ENCODE measurements at regions not wholly inside any gene's neighbourhood (a gene's known extent, or its start where the extent isn't known, plus 50 kb on each side); places are given as distances from the start of the nearest gene placed in this dataset.
"Not testable (repeated sequence)": the region's sequence is repeated elsewhere in the genome, so short reads cannot be mapped to it uniquely, and the experiment has no call there.

DNA sequence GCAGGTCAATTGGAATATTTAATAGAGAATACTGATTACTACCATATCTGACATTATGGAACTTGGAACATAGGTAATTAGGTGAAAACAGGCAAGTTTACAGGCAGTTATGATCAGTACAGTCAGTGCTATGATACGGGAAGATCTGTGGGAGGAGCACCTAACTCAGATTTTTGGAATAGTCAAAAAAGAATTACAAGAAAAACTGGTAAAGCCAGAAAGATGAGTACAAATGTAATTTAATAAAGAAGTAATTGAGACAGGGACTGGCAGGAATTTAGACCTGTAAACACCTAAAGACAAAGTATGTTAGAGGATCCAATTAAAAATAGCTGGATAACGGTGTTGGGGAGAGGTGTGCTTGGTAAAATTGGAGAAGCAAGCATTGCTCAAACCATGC, 206.5 kb upstream of the ANO5 start:
- Histone ChIP-seq H3K4me3 (no peak overlapping the region), H3K27ac (no peak overlapping the region), H3K4me2 (no peak overlapping the region), H3K9ac (no peak overlapping the region), H3K27me3 (no peaks in the 10 kb centered on the region), H3K9me3 (no peaks in the 10 kb centered on the region), H4K20me1 (no peaks in the 10 kb centered on the region), H3K36me3 (no peaks in the 10 kb centered on the region), H3K4me1 (no peaks in the 10 kb centered on the region)
- TF ChIP-seq Cebpa-rat (IDR thresholded peaks at IDR 0.05): no peak

DNA sequence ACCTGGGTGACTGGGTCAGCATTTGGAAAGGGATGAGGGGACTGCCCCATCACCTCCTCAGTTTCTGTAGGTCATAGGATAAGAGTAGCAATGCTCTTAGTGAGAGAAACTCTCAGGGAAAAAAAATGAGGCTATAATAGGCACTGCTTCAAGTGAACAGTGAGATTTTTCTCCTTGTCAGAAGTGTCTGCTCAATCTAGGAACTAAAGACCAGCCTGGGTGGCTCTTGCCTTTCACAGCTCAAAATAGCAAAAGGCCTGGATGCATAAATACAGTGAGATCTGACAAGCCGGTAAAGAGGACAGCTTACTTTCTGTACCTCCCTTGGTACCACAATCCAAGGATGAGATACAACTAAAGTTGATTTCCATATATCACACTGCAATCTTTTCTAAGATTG, 205.6 kb upstream of the ANO5 start:
- Histone ChIP-seq H3K4me3 (no peak overlapping the region), H3K36me3 (no peaks in the 10 kb centered on the region), H3K9me3 (no peaks in the 10 kb centered on the region)

DNA sequence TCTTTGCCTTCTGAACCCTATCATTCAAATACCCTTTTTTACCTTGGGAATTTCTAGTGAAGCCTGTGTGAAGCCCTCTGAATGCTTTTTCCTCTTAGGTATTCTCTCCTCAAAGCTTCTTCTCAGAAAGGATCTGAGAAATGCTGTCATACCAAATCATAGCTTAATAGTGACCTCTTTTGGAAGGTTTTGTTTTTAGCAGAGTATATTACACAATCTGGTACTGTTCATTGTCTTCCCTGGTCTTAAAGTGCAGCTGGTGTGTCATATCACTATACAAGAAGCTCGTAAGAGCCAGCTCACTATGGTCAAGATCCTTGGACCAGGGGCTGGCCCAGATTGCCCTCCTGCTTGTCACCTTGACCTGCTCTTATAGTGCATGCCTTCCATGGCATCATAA, 204.4 kb upstream of the ANO5 start:
- no peak overlapping the region for H3K4me2 ChIP-seq
- no peak overlapping the region for H3K9ac ChIP-seq
- no peaks in the 10 kb centered on the region for H3K4me1 ChIP-seq
- H3K4me3 ChIP-seq: no peak overlapping the region
- H4K20me1 ChIP-seq: no peaks in the 10 kb centered on the region
- H3K27ac ChIP-seq: no peak overlapping the region
- no peak for TF ChIP-seq Cebpa-rat (IDR thresholded peaks at IDR 0.05)
- H3K36me3 ChIP-seq: no peaks in the 10 kb centered on the region
- H3K27me3 ChIP-seq: no peaks in the 10 kb centered on the region
- no peaks in the 10 kb centered on the region for H3K9me3 ChIP-seq

More for the DNA sequence above, 205.6 kb upstream of the ANO5 start:
- TF ChIP-seq Cebpa-rat (IDR thresholded peaks at IDR 0.05): no peak
- H3K27me3 ChIP-seq: no peaks in the 10 kb centered on the region
- no peaks in the 10 kb centered on the region for H4K20me1 ChIP-seq
- H3K9ac ChIP-seq: no peak overlapping the region
- H3K27ac ChIP-seq: no peak overlapping the region
- H3K4me2 ChIP-seq: no peak overlapping the region
- H3K4me1 ChIP-seq: no peaks in the 10 kb centered on the region

DNA sequence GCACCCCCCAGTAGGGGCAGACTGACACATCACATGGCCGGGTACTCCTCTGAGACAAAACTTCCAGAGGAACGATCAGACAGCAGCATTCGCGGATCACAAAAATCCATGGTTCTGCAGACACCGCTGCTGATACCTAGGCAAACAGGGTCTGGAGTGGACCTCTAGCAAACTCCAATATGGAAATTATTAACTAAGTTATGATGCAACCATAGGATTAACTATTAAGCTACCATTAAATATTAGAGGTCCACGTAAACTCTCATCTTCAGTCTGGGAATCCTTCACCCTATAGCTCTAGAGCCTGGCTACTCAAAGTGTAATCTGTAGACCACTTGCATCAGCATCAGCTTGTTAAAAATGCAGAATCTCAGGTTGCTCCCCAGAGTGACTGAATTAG, 191.1 kb upstream of the ANO5 start:
- H3K27me3 ChIP-seq, H3K36me3 ChIP-seq, H3K9ac ChIP-seq, H3K27ac ChIP-seq, H3K4me3 ChIP-seq, H4K20me1 ChIP-seq, H3K4me2 ChIP-seq, H3K4me1 ChIP-seq, H3K9me3 ChIP-seq: not testable (repeated sequence)

DNA sequence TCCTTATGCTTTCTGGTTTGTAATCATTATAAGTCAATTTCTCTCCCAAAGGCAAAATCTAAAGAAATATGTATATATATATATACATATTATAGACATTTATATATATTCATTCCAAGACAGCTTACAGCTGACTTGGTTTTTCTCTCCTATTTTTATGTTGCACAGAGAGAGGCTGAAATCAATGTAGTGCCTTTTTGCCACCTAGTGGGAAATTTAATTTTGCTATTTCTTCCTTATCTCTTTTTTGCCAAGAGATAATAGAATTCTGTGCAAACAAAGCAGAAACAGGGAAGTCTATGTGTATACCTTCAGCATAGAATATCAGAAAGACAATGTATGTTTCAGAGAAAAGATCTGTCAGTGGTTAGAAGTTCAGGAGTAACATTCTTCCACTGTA, 186.0 kb upstream of the ANO5 start:
- H3K4me3 ChIP-seq: no peak overlapping the region
- H4K20me1 ChIP-seq: no peaks in the 10 kb centered on the region
- no peaks in the 10 kb centered on the region for H3K36me3 ChIP-seq
- no peak overlapping the region for H3K4me2 ChIP-seq
- TF ChIP-seq Cebpa-rat (IDR thresholded peaks at IDR 0.05): no peak
- H3K27ac ChIP-seq: no peak overlapping the region
- no peaks in the 10 kb centered on the region for H3K27me3 ChIP-seq
- no peak overlapping the region for H3K9ac ChIP-seq
- no peaks in the 10 kb centered on the region for H3K9me3 ChIP-seq
- H3K4me1 ChIP-seq: no peaks in the 10 kb centered on the region

DNA sequence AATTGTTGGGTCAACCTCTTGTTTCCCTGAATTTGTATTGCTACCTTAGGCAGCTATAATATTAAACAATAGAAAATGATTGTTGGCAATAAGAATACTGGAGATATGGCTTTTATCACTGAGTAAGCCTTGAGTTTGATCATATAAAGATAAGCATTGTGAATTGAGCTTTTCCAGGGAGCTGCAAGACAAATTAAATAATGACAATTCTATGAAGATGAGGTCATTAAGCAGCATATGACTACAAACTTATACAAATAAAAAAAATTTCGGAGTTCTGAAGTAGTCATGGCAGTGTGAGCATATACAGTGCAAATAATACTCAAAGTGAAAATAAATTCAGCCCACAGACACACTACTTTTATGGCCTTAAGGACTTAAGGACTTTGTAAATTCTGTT, 161.1 kb upstream of the ANO5 start:
- no peaks in the 10 kb centered on the region for H3K4me1 ChIP-seq
- no peak for TF ChIP-seq Cebpa-rat (IDR thresholded peaks at IDR 0.05)
- no peak overlapping the region for H3K4me3 ChIP-seq
- no peaks in the 10 kb centered on the region for H3K27me3 ChIP-seq
- H4K20me1 ChIP-seq: no peaks in the 10 kb centered on the region
- no peaks in the 10 kb centered on the region for H3K36me3 ChIP-seq
- H3K9ac ChIP-seq: no peak overlapping the region
- no peak overlapping the region for H3K27ac ChIP-seq
- no peak overlapping the region for H3K4me2 ChIP-seq
- H3K9me3 ChIP-seq: 0 out of 2 replicates have a peak, but pooled peaks cover 6% of the 10 kb centered on the region

DNA sequence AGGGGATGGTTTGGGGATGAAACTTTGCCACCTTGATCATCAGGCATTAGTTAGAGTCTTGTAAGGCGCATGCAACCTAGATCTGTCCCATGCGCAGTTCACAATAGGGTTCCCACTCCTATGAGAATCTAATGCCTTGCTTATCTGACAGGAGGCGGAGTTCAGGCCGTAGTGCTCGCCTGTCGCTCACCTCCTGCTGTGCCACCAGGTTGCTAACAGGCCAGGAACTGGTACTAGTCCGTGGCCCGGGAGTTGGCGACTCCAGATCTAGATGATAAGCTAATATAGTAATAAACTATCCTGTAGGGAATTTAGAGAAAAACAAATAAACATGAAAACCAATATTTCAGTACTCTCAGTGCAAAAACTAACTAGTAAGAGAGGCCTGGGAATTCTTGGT, 155.4 kb upstream of the ANO5 start:
- Histone ChIP-seq H3K36me3 (no peaks in the 10 kb centered on the region), H3K9me3 (no peaks in the 10 kb centered on the region), H3K27me3 (no peaks in the 10 kb centered on the region), H3K4me3 (no peak overlapping the region), H3K4me2 (no peak overlapping the region), H3K4me1 (no peaks in the 10 kb centered on the region), H4K20me1 (no peaks in the 10 kb centered on the region), H3K9ac (no peak overlapping the region), H3K27ac (no peak overlapping the region)
- no peak for TF ChIP-seq Cebpa-rat (IDR thresholded peaks at IDR 0.05)

DNA sequence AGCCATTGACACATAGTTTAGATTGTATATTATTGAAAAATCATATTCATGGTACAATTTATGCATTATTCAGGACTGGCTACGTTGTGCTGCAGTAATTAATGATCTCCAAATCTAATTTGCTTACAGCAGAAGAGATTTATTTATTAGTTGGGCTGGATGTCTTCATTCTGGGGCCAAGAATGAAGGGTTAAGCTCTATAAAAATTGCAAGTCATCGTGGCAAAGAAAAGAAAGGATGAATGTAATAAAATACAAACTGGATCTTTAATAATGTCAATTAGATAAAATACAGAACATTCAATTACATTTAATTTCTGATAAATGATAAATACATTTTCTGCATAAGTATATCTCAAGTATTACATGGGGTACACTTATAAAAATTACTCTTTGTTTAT, 151.8 kb upstream of the ANO5 start:
- Histone ChIP-seq H3K9me3 (no peaks in the 10 kb centered on the region), H3K4me2 (no peak overlapping the region)
- TF ChIP-seq Cebpa-rat (IDR thresholded peaks at IDR 0.05): no peak

DNA sequence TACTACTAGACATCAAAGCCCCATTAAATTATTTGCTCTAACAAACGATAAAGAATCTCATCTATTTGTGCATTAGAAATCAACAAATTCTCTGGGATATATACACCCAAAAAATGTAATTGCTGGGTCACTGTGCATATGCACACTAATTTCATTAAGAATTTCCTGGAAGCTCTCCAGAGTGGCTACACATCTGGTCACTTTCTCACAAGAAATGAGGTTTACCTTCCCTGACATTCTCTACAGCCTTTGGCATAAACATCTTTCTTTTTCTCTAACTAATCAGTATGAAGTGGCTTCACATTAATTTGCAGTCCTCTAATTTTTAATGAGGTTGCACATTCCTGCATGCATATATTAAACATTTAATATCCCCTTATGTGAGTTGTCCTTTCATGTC, 150.8 kb upstream of the ANO5 start:
- Histone ChIP-seq H3K36me3 (no peaks in the 10 kb centered on the region), H3K27ac (no peak overlapping the region), H4K20me1 (no peaks in the 10 kb centered on the region), H3K4me3 (no peak overlapping the region), H3K27me3 (no peaks in the 10 kb centered on the region), H3K9me3 (no peaks in the 10 kb centered on the region), H3K4me1 (peaks cover 11% of the 10 kb centered on the region), H3K9ac (no peak overlapping the region), H3K4me2 (no peak overlapping the region)
- TF ChIP-seq Cebpa-rat (IDR thresholded peaks at IDR 0.05): no peak

More for the DNA sequence above, 151.8 kb upstream of the ANO5 start:
- Histone ChIP-seq H3K36me3 (no peaks in the 10 kb centered on the region), H3K4me3 (no peak overlapping the region), H3K27ac (no peak overlapping the region), H3K4me1 (peaks cover under 1% of the 10 kb centered on the region; the same call in 1 of the 2 replicates), H3K27me3 (no peaks in the 10 kb centered on the region), H4K20me1 (no peaks in the 10 kb centered on the region), H3K9ac (no peak overlapping the region)

DNA sequence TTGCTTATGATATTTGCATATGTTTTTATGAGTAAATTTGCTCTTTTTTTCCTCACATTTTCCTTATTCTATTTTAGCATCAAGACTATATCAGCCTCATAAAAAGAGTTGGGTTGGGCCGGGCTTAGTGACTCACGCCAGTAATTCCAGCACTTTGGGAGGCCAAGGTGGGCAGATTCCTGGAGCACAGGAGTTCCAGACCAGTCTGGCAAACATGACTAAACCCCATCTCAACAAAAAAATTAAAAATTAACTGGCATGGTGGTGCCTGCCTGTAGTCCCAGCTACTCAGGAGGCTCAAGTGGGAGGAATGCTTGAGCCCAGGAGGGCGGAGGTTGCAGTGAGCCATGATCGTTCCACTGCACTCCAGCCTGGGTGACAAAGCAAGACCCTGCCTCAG, 148.8 kb upstream of the ANO5 start:
- H4K20me1 ChIP-seq: no peaks in the 10 kb centered on the region
- H3K36me3 ChIP-seq: no peaks in the 10 kb centered on the region
- H3K4me2 ChIP-seq: no peak overlapping the region
- H3K9me3 ChIP-seq: no peaks in the 10 kb centered on the region
- no peak overlapping the region for H3K9ac ChIP-seq
- no peaks in the 10 kb centered on the region for H3K27me3 ChIP-seq
- H3K4me1 ChIP-seq: peaks cover 14% of the 10 kb centered on the region
- no peak overlapping the region for H3K27ac ChIP-seq
- TF ChIP-seq Cebpa-rat (IDR thresholded peaks at IDR 0.05): no peak
- H3K4me3 ChIP-seq: no peak overlapping the region

DNA sequence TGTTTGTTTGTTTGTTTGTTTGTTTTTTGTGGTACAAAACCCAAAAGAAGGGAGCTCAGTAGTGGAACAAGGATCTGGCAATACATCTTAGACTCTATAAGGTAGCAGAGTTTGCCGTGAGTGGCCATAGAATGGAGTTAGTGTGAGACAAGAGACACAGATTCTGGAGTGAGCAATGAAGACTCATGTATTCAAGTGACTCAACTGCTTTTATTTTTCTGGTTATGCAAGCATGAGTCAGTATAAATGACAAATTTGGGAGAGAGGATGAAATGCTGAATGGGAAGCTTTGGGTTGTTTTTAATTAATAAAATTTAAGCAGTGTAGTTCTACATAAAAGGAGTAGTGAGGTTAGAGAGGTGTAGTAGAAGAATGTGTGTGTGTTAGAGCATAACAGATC, 143.6 kb upstream of the ANO5 start:
- H3K27ac ChIP-seq: no peak overlapping the region
- no peaks in the 10 kb centered on the region for H3K27me3 ChIP-seq
- no peaks in the 10 kb centered on the region for H3K9me3 ChIP-seq
- no peak overlapping the region for H3K9ac ChIP-seq
- no peak overlapping the region for H3K4me2 ChIP-seq
- TF ChIP-seq Cebpa-rat (IDR thresholded peaks at IDR 0.05): no peak
- peaks cover 14% of the 10 kb centered on the region for H3K4me1 ChIP-seq
- H3K4me3 ChIP-seq: no peak overlapping the region
- no peaks in the 10 kb centered on the region for H4K20me1 ChIP-seq
- H3K36me3 ChIP-seq: no peaks in the 10 kb centered on the region

All from BLaER1 (cell line).